HG02678 (cell line): ENCODE measurements at regions not wholly inside any gene's neighbourhood (a gene's known extent, or its start where the extent isn't known, plus 50 kb on each side); places are given as distances from the start of the nearest gene placed in this dataset.

Experiments
- ATAC-seq: cut with Tn5 transposase; IDR thresholded peaks from one replicate; pipeline ENCODE4 v1.9.1; 2021; ENCODE audit warnings: mild to moderate bottlenecking, moderate library complexity; ENCODE audit not compliant: unreplicated experiment

DNA sequence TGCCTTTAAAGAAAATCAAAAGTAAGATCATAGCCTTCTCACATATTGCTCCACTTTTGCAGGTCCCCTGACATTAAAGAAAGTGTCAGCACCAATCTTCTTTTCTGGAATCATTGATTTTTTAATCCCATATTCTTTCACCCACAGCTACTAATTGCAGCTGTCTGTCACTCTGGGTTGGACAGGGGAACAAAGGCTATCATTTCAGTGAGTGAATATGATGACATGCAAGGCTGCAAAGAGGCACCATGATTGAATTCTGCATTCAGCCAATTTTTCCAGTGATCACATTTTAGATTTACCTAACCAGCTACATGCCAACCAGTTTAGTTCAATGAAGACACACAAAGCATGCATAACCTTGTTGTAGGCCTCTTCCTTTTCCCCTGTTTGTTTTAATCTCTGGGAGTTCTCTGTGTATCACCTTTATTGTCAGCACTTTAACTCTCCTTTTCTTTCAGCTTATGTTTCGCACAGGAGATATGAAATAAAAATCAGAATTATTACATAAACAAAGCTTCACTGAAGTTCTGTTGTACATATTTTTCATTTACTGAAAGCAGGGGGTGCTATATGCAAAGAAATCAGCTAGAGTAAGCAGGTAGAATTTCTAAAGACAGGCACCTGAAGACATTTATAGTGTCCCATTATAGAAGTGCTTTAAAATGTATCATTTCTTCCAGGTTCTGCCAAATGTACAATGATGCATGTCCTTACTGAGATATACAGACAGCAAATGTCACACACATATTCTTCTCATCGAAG is 584.8 kb downstream of the PLA2G4A start:
- no peak for ATAC-seq

DNA sequence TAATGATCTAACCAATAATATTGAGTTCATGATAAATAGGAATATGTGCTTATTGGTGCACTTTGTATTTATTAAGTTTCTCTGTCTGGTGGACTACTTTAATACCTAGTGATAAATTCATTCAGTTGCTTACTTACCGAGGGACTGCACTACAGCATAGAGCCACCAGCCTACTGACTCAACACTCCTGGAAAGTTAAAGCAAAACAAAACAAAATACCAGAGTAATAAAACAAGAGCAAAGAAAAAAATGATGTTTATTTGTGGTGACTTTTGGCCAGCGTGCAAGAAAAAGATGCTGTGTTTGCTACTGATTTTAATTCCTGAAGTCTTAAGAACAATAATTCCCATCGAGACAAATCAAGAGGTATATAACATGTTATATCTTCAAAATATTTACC is 586.3 kb downstream of the PLA2G4A start:
- ATAC-seq: no peak

DNA sequence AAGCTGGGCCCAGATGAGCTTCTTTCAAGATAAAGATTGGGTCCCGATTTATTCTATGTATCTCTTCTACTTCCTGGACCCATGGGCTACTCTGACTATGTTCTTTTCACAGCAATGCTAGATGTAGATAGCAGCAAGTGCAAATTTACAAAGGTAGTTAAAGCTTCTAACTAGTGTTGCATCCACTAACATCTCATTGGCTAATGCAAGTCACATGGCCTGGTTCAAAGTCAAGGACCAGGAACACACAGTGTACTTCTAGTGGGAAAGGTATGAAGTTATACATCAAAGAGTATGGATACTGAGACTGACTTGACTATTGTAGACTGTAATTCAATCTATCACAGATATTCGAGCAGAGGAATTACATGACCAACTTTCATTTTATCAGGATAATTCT is 588.8 kb downstream of the PLA2G4A start:
- no peak for ATAC-seq

DNA sequence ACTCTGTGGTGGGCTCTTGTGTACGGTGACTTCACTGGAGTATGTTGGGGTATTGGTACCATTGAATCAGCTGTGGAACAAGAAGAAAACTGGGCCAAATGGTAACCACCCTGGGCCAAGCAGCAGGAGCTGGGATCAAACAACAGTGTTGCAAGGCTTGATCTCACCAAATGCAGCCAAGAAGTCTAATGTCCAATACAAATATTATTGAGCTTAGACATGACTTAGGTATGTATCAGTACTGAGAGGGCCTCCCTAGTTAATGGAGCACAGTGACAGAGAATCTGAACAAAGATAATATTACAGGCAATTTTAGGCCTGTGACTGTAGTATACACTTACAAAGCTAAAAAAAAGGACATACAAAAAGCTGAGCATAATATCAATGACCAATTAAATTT is 604.8 kb downstream of the PLA2G4A start:
- ATAC-seq: no peak

DNA sequence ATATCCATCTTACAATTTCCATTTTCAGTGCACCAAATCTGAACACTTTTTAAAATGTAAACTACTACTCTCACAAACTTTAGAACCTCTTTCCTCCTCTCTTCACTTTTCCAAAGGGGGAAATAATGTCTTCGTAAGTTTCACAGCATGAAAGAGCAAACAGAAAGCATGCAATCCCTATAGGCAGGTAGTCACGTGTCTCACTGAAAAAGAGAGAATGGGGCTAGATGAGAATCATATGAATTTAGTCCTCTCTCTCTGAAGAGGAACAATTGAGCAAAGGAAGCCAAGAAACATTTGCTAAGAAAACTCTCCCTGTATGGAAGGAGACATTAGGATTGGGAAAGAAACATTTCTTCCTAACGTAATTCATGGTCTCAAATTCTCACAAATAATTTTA is 613.9 kb downstream of the PLA2G4A start:
- no peak for ATAC-seq

DNA sequence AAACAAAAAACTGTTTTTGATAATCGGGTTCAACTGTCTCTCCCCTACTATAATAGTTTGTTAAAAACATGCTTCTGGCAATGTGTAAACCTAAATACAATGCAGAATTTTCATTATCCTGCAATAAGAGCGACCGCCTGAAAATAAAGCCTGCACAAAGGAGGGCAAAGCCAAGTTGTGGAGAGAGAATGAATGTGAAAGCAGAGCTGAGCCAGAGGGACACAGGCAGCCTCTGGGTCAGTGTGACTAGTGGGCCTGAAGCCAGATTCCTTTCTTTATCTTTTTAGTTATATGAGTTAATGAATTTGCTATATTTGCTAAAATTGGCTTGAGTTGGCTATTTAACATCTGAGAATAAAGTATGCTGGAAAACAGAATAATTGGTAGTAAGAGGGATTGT is 615.2 kb downstream of the PLA2G4A start:
- no peak for ATAC-seq

DNA sequence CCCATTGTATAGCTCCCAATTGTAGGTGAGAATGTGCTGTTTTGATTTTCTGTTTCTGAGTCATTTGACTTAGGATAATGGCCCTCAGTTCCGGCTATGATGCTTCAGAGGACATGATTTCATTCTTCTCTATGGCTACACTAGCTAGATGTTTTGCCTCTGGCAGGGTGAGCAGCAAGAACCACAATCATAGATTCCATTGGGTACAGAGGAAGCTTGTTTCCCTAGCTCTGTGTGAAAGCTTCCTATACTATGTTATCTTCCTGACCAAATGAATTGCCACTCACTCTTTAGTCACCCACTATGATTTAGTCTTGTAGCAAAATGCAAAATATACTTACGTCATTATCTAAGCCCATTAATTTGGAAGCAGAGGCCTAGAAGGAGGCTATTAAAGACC is 616.3 kb downstream of the PLA2G4A start:
- no peak for ATAC-seq

DNA sequence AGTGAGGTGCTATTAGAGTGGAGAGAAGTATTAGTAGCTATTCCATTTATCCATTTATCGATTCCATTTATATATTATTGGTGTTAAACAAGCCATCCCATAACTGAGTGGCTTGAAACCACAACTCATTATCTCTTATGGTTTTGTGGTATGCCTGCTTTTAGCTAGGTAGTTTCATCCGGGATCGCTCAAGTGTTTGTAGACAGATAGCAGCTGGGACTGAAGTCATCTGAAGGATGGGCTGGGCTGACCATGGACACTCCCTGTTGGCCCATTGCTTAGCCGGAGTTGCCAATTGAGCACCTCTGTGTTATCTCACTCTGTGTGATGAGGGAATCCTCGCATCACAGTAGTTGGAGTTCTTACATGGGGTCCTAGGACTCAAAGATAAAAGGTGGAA is 622.5 kb downstream of the PLA2G4A start:
- no peak for ATAC-seq

DNA sequence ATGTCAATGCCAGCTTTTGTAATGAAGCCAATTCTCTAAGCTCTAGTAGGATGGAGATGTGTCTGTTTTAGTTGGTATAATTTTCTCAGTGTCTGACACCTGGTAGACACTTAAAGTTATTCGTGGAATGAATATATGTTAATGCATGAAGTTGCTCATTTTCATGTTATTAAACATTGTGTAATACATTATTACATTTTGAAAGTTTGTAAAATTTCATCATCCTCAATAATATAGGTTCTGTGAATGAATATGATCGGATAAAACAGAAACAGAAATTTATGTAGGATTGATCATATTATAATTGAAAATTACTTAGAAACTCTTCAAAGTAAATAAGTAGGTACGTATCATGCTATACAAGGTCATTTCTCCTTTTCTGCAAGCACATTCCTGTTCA is 625.3 kb downstream of the PLA2G4A start:
- ATAC-seq: no peak

DNA sequence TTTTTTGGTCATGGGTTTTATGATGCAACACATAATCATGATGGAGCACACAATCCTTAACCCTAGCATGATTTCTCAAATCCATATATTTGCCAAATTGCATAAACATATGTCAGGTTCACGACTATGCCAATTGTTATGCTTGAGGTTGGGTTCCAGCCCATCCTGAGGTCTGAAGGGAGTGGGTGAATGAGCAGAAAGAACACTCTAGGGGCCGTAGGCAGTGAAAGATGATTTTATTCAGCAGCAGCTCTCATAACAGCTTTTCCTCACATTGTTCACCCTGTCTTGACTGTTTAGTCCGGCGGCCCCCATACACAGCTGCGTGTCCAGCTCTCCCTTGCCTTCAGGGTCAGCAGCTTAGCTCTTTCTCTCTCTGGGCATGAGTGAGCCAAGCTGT is 627.7 kb downstream of the PLA2G4A start:
- no peak for ATAC-seq

DNA sequence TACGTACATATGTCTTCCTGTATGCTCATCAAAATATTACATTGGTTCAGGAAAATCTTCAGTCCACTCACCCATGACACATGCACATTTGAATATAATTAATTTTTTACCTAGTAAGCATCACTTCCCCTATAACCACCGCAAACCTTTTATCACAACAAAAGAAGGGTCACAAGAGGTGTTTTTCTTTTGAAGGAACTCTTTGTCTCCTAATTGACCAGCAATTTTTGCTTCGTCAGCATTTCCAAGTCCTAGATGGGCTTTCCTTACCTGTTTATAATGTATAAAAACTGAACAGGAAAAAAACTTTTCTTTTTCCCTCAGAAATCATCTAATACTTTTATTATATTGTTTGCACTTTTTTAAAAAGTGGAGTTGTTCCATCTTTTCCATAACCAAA is 631.3 kb downstream of the PLA2G4A start:
- no peak for ATAC-seq

DNA sequence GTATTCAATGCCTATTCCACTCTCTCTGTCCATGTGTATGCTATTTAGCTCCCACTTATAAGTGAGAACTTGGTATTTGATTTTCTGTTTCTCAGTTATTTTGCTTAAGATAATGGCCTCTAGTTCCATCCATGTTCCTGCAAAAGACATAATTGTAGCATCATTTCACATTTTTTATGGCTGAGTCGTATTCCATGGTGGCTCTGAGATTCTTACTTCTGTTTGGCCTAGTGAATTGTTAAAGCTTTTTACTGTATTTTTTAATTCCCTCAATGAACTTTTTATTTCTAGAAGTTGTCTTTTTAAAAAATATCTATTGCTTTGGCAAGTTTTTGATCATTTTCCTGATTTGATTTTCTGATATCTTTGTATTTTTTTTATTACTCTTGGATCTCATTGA is 635.6 kb downstream of the PLA2G4A start:
- ATAC-seq: no peak

DNA sequence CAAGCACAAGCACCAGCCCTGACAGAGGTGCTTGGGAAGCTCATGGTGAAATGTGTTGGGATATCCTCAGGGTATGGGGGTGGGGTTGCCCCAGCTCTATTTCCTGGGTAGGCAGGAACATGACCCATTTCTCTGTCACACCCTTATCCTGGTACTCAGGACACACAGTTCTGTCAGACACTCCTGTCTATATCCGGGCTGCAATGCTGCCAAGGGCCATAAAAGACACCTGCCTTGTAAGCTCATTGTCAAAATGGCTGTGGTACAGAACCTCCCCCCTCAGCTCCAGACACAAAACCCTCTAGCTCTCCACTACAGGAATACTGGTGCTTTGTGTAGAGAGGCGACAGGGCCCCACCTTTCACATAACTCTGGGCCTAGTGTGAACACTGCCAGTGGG is 636.7 kb downstream of the PLA2G4A start:
- ATAC-seq: no peak

DNA sequence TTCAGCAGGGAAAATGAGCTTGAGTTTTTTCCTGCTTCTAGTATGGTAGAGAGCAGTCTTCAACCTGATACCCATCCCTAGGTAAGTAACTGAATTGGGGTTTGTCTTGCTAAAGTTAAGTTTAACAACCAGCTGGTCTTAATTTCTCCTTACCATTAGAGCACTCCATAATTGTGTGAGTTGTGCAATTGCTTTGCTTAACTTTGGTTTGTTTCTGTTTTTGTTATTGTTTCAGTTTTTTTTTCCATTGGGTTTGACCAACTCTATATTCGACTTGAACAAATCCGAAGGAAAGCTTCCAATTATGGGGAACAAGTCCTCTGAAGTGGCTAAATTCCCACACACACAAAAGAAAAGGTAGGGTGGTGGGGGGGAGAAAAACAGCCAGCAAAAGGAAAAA is 641.1 kb downstream of the PLA2G4A start:
- no peak for ATAC-seq

DNA sequence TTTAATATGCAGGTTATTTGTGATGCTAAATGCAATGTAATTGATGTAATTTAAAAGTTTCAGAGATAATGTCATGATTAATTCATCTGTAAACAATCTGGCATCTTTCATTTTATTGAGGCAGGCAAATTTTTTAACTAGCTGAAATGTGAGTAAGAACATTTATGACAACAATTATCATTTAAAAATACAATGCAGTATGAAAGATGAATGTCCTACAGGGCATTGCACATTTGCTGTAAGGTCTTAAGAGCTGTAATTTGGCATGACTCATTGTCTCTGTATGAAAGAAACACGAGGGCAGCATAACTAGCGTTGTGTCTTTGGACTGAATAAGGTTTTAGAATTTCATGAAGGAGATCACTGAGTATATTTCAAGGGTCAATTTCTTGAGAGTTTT is 642.8 kb downstream of the PLA2G4A start:
- ATAC-seq: no peak

DNA sequence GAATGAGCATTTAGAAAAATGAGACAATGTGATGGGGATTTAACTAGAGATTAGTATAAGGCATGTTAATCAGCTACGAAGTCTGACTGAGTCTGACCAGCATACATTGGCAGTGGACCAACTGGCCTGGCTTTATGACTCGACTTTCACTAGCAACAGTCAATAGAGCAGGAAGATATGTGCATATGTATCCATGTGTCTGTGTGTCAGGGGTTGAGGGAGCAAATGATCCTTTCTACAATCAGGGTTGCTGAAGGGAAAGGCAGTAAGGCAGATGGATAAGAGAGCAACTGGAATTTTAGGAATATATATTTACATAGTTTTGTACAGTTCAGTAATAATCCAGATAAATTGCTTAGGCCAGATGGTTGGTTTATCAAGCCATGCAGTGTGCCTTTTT is 645.6 kb downstream of the PLA2G4A start:
- no peak for ATAC-seq

DNA sequence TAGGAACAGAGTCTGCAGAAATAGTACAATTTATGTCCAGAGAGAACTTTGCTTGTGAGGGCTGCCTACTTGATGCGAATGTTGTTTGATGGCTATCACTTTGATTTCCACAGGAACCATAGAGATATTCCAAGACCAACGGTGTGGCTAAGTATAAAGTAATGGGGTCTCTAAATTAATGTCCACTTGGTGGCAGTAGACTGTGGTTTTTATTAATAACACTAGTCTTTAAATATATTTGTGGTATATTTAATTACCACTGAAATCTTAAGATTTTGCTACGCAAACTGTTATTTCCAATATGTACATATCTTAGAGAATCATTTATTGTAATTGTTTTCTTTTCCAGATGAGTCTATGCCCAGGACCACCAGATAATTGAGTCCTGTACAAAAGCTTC is 647.9 kb downstream of the PLA2G4A start:
- no peak for ATAC-seq

DNA sequence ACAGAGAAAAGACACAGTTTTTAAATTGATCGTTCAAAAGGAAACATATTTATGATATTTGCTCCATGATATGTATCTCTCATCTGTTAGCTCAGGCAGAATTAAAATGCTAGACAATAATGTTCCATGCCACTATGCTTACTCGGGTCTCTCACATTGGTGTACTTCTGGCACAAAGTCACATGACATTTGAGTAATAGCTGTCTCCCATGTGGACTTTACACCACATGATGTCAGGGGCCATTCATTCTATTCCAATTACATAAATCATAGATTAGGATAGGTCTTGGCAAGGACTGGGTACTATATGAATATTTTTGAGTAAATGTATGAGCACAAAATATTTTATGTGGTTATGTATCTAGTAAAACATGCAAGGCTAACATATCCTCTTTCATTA is 648.4 kb downstream of the PLA2G4A start:
- no peak for ATAC-seq

DNA sequence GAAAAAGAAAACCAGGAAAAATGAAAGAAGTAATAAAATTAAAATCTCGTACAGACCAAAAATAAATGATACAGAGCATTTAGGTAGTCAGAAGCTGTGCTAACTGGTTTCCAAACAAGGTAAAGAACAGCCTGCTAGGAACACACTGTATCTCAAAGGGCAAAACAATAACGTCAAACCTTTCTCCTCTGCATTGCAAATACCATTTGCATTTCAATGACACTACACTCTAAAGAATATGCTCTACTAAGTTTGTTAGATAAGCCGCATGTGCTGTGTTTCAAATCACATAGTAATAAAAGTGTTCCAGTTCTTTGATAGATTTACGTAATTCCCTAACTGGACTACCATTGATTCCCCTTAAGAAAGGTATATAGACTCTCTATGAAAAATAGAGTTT is 648.8 kb downstream of the PLA2G4A start:
- no peak for ATAC-seq

DNA sequence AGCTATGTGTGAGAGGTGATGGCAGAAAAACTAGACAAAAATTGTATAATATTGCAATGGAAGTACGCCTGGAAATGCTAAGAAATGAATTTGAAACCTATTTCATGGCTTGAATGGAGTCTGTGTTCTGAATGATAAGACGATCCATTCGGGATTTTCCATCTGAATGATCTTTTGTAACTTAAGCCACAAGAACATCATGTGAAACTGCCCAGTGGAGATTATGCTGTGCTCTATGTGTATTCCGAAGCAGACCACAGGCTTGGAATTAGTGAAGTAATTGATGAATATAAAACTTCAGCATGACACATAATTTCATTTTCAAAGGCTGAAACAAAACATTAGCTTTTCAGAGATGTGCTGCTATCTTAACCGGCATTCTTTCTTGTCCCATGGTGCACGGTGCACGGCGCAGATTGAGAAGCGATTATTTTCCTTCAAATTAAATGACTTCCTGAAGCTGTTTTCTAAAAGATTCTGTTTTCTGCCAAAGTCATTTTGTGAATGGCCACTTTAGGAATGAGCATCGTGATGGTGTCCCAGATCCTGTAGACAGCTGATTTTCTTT is 652.9 kb downstream of the PLA2G4A start:
- ATAC-seq: no peak

DNA sequence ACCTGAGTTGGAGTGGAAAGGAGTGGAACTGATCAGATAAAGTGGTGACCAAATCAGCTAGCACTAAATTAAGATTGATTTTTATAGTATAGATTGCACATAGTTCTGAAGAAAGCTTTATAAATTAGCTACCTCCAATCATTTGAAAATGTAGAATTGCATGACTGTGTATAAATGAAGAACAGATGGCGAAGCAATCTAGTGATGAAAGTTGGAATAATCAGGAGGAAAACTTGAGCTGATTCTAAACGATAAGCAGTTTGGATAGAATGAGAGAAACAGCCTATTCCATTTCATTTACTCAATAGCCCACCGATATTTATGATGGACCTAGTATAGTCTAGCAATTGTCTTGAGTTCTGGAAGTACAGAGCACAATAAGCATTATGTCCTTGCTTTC is 661.5 kb downstream of the PLA2G4A start:
- ATAC-seq: no peak

DNA sequence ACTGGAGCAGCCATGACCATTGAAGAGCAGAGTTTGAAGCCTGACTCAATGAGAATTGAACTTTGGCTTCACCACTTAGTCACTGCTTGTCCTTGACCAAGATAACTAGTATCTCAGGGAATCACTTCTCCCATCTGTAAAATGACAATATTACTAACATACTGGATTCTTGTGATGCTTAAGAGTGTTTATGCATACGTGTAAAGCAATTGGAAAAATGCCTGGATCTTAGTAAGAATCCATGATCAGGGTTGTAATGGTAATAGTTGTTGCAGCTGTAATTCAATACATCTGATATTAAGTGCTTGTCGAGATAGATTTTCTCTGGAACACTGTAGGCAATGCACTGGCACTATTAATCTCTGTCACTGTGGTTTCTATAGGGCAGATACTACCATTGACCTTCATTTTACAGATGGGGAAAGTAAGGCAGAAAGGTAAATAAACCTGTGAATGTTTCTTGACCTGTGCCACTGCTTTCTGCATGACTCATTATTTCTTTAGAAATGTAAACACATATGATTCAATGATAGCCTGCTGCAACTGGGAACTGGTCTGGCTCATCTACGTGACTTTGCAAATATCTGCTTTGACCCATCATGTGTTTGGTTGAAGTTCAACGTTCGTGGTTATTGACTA is 662.5 kb downstream of the PLA2G4A start:
- ATAC-seq: no peak

DNA sequence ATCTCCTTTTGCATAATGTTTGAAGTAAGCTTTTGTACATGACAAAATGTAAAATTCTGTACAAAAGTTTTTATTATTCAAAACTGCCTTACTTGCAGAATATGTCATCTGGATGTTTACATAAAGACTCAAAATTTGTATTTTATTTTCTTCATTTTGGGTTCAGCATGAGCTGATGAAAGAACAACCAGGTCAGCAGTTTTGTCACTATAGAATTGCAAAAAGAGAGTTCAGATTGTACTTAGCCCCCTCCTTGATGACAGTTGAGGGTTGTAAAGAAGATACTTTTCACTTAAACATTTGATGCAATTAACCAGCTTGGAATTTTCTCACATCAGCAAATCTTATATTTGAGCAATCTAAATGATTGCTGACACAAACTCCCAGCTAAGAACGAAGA is 669.3 kb downstream of the PLA2G4A start:
- no peak for ATAC-seq
